OCI-LY1 (cell line): ENCODE measurements at regions not wholly inside any gene's neighbourhood (a gene's known extent, or its start where the extent isn't known, plus 50 kb on each side); places are given as distances from the start of the nearest gene placed in this dataset.

ENCODE experiments used
- EZH2 ChIP-seq: fragments of 200-600 bp; sonication (generic), shearing (Covaris generic); IDR thresholded peaks from 2 replicates; pipeline ENCODE4 v1.8.0; 2017; ENCODE audit warnings: borderline replicate concordance, mixed run types, mild to moderate bottlenecking, antibody characterized with exemption, low read length, moderate library complexity, mixed read lengths
- TF ChIP-seq, protein P1 (sequence below): fragments of 200-600 bp; sonication (generic), shearing (Covaris generic); IDR thresholded peaks from 2 replicates; pipeline ENCODE4 v1.5.1; 2017; ENCODE audit warnings: mild to moderate bottlenecking, antibody characterized with exemption, low read length, moderate library complexity, mixed read lengths

DNA sequence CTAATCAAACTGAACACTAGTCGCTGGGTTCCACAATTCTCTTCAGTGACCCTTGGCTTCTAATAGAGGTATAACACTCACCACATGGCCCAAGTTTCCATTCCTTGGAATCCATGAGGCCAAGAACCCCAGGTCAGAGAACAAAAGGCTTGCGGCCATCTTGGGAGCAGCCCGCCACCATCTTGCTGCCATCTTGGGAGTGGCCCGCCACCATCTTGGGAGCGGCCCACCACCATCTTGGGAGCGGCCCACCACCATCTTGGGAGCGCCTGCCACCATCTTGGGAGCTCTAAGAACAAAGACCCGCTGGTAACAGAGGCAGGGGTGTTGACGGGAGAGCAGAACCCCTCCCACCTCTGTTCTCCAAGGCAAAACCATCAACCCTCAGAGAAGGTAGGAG lies 493.4 kb downstream of the MATN1 start:
- TF ChIP-seq EZH2 = no peak
- TF ChIP-seq, protein P1, sequence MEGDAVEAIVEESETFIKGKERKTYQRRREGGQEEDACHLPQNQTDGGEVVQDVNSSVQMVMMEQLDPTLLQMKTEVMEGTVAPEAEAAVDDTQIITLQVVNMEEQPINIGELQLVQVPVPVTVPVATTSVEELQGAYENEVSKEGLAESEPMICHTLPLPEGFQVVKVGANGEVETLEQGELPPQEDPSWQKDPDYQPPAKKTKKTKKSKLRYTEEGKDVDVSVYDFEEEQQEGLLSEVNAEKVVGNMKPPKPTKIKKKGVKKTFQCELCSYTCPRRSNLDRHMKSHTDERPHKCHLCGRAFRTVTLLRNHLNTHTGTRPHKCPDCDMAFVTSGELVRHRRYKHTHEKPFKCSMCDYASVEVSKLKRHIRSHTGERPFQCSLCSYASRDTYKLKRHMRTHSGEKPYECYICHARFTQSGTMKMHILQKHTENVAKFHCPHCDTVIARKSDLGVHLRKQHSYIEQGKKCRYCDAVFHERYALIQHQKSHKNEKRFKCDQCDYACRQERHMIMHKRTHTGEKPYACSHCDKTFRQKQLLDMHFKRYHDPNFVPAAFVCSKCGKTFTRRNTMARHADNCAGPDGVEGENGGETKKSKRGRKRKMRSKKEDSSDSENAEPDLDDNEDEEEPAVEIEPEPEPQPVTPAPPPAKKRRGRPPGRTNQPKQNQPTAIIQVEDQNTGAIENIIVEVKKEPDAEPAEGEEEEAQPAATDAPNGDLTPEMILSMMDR = no peak
